ENCODE measurements at regions not wholly inside any gene's neighbourhood (a gene's known extent, or its start where the extent isn't known, plus 50 kb on each side); places are given as distances from the start of the nearest gene placed in this dataset.

DNA sequence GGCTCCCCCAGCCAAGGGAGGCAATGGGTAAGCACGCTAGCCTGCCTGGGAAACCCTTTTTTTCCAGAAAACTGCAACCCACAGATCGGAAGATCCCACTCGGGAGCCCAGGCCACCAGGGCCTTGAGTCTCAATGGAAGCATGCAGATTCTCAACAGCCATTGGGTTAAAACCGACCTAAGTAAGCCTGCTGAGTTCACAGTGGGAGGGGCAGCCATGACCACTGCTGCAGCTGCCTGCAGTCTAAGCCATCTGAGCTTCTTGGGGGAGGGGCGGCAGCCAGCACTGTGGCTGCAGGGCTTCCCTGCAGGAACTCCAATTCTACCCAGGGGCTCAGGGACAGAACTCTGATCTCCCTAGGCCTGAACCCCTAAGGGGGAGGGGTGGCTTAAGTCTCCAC is 82.0 kb downstream of the DPPA2 start:
- TF ChIP-seq CTCF (conservative IDR thresholded peaks at IDR 0.05; ENCODE audit: low read depth, low read length) (no peak), EZH2 (IDR thresholded peaks at IDR 0.05; ENCODE audit: borderline replicate concordance, low read depth, low read length, poor library complexity, severe bottlenecking) (no peak)
